NCI-H2171 treated with DMSO at 0.1 percent for 48 hours (cell line): ENCODE measurements at regions not wholly inside any gene's neighbourhood (a gene's known extent, or its start where the extent isn't known, plus 50 kb on each side); places are given as distances from the start of the nearest gene placed in this dataset.
"Not testable (repeated sequence)": the region's sequence is repeated elsewhere in the genome, so short reads cannot be mapped to it uniquely, and the experiment has no call there.

ENCODE experiments used
- DNase-seq: peaks from one replicate; lab custom pipeline; 2025; lab: John Stamatoyannopoulos, UW

DNA sequence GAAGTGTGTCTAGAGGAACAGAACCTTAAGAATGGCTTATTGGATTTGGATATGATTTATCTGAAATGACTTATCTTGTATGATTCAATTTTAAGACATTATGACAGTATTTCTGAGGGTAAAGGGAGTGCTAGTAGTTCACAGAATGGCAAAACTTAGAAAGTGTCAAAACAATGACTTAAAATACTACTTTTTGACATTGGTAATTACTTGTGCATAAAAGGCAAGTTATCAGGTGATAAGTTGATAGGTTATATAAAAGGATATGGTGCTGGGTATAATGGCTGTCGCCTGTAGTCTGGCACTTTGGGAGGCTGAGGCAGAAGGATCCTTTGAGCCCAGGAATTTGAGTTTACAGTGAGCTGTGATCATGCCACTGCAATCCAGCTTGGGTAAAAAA is 494.4 kb downstream of the CDH9 start:
- DNase-seq: no peak

DNA sequence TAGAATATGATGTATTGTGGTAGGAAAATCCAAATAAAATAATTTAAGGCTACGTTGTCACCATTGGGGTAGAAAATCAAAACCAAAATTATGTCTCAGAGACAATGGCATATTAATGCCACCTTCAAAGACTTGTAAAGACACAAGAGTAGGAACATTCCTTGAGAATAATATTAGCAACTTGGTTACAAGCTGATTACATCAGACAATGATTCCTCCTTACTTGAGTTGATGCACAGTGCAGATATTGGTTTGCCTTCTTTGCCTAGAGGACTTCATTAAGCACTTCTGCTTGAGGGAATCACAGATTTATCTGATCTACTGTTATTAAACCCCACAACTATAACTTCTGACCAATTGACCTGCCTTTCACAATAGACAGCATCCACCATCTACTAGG is 500.2 kb downstream of the CDH9 start:
- DNase-seq: no peak

DNA sequence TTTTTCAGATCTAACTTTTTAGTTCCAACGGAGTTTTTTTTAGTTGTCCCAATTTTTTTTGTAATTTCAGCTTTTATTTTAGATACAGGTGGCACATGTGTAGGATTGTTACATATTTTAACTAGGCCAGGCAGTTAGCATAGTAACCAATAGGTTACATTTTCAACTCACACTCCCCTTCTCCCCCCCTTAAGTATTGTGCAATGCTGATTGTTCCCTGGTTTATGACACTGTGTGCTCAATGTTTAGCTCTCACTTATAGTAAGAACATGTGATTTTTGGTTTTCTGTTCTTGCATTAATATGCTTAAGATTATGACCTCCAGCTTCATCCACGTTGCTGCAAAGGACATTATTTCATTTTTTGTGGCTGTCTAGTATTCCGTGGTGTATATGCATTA is 503.2 kb downstream of the CDH9 start:
- DNase-seq: no peak

GRCh38 chr5:26530305-26530704 is 508.1 kb downstream of the CDH9 start:
- DNase-seq: no peak

DNA sequence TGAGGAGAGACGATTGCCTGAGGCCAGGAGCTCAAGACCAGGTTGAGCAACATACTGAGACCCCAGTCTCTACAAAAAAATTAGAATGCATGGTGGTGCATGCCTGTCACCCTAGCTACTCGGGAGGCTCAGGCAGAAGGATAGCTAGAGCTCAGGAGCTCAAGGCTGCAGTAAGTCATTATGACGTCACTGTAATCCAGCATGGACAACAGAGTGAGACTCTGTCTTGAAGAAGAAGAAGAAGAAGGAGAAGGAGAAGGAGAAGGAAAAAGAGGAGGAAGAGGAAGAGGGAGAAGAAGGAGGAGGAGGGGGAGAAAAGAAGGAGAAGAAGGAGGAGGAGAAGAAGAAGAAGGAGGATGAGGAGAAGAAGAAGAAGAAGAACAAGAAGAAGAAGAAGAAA is 519.1 kb downstream of the CDH9 start:
- no peak for DNase-seq

- no peak for DNase-seq
These were observed 520.3 kb downstream of the CDH9 start for GRCh38 chr5:26518065-26518464.

- DNase-seq: no peak
These were observed 539.4 kb downstream of the CDH9 start for GRCh38 chr5:26498972-26499371.

GRCh38 chr5:26495437-26495836 is 542.9 kb downstream of the CDH9 start:
- DNase-seq: no peak

- DNase-seq: no peak
These were observed 545.4 kb downstream of the CDH9 start for GRCh38 chr5:26492906-26493459.

GRCh38 chr5:26487553-26487952 is 550.8 kb downstream of the CDH9 start:
- peak; percentile 35 for DNase-seq

DNA sequence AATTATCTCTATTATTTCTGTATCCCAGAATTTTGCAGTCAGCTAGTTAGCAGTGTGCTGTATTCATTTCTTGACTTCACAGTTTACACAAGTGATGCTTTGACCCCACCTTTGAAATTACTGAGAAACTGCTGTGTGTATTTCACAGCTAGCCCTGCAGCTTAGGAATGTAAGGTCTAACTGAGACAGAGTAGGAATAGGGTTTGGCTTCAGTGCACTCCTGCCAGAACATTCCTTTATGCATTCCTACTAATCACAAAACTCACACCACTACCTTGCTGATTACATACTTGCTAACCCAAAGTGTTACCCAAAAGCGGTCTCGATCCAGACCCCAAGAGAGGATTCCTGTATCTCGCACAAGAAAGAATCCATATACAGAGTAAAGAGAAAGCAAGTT is 551.8 kb downstream of the CDH9 start:
- no peak for DNase-seq

DNA sequence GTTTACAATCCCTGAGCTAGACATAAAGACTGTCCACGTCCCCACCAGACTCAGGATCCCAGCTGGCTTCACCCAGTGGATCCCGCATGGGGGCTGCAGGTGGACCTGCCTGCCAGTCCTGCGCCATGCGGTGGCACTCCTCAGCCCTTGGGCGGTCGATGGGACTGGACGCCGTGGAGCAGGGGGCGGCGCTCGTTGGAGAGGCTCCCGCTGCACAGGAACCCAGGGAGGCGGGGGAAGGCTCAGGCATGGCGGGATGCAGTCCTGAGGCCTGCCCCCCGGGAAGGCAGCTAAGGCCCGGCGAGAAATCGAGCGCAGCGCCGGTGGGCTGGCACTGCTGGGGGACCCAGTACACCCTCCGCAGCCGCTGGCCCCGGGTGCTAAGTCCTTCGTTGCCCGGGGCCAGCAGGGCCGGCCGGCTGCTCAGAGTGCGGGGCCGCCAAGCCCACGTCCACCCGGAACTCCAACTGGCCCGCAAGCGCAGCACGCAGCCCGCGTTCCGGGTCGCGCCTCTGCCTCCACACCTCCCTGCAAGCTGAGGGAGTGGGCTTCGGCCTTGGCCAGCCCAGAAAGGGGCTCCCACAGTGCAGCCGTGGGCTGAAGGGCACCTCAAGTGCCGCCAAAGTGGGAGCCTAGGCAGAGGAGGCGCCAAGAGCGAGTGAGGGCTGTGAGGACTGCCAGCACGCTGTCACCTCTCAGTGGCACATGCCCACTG is 553.1 kb downstream of the CDH9 start:
- DNase-seq: not testable (repeated sequence)

- peak; percentile 9 for DNase-seq
These were observed 555.5 kb downstream of the CDH9 start for GRCh38 chr5:26482810-26483375.

DNA sequence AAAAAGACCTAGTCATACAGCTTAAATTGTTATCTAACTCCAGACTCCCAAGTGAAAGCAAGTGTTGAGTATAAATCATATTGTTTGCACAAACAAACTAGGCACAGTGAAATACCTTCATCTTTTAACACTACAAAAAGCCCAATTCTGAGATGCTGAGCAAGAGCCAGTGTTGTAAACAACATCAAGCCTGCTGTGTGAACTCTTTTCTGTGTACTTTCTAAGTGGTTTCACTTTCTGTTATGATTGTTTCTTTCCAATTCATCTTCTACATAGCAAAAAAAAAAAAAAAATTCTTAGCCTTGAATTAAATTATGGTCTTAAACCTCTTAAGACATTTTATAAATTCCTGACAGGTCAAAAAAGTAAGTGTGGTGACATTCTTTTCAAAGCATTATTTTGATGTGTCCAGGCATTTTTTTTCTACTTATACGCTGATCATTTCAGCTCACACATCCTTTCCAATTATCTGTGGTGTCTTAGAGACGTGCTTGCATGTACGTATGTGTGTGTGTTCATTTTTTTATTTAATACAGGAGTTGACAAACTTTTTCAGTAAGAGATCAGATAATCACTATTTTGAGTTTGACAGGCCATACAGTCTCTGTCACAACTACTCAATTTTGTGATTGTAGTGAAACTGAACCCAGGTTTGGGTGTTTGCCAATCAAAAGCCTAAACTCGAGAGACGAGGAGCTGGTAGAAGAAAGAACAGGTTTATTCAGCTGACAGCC is 556.1 kb downstream of the CDH9 start:
- no peak for DNase-seq

DNA sequence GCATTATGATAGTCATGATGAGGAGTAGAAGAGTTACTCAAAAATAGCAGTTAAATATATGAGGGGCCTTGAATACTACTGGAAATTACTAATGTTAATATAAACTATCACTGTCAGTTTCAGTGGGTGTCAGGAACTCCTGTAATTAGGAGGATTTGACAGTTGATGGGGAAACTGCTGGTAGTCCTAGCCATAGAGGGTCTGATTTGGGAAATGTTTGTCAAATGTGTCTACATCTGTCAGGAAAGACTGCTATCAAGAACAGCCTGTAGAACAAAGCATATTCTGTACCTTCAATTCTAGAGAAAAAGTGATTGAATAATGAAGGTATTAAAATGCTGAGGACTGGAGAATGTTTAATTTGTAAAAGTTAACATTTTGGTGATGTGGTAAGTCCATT is 567.9 kb downstream of the CDH9 start:
- no peak for DNase-seq

GRCh38 chr5:26439121-26439520 is 599.3 kb downstream of the CDH9 start:
- DNase-seq: no peak

GRCh38 chr5:26434688-26435087 is 603.7 kb downstream of the CDH9 start:
- DNase-seq: no peak

DNA sequence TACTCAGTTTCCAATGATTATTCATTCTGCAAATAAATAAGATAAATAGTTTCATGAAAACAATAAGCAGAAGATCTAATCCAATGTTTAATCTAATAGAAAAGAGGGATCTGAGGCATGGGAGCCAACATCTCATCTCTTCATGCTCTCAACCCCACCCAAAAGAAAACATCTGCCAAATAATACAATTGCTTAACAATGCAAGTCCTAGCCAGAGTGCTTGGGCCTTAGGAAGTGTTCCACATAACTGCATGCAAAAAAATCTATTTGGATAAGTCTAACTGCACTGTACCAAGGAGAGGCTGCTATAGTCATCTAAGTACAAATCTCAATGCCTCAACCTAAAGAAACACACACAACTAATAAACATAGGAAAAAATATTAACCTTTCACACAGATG is 606.0 kb downstream of the CDH9 start:
- no peak for DNase-seq

DNA sequence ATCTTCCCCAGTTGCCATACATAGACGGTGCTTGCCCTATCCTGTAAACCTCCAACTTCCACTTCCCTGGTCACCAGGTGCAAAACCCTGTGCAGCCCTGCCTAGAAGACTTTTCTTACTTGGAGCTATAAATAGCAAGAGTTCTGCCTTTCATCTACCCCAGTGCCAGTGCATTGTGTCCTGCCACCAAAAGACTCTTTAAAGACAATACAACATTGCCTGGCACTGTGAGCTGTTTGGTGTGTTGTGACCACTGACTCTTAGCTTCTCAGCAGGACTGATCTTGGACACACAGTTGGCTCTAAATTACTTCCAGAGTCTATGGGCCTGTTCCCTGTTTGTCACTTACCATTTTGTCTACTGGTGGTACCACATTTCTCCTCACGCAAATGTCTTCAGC is 608.1 kb downstream of the CDH9 start:
- DNase-seq: no peak

DNA sequence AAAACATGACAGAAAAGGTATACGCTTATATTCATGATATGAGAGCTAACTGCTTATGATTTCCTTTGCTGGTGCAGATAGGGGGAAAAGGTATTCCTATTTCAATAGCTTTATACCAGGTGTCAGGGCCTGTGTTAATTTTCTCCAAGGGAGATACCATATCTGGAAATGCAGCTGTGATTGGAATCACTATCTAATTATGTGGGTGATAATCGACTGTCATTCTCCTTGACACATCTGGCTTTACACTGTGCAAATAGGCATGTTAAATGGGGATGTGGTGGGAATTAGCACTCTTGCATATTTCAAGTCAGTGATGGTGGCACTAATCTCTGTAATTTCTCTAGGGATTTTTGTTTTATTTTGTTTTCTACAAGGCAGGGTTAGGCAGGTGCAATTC is 611.1 kb downstream of the CDH9 start:
- no peak for DNase-seq

DNA sequence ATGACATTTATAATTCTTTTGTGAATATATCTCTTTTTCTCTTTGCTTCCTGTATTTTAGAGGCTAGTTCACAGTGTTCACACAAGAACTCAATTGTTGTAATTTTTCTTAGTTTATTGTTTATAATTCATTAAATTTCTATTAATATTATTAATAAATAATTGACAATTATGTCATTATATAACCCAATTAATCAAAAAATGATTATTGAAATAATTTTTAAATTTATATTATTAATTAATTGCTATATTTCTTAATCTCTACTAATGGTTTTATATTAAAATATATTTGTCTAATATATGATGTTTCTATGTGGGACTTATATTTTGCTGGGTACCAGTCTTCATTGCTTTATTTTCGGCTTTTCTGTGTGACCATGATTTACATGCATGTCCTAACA is 618.4 kb downstream of the CDH9 start:
- no peak for DNase-seq

GRCh38 chr5:26416911-26417310 is 621.5 kb downstream of the CDH9 start:
- DNase-seq: no peak
